KMS-11 (cell line): ENCODE measurements at regions not wholly inside any gene's neighbourhood (a gene's known extent, or its start where the extent isn't known, plus 50 kb on each side); places are given as distances from the start of the nearest gene placed in this dataset.

ENCODE experiments used
- H2AFZ ChIP-seq: fragments of 200-600 bp; sonication (generic); 2 replicates; pipeline ENCODE4 v1.6.1; 2016; ENCODE audit warnings: antibody characterized with exemption, mixed run types, low read depth
- H3K27ac ChIP-seq: fragments of 200-600 bp; sonication (generic); 2 replicates; pipeline ENCODE4 v1.6.1; 2016; ENCODE audit warnings: mild to moderate bottlenecking, mixed run types
- H3K27me3 ChIP-seq: fragments of 200-600 bp; sonication (generic); 2 replicates; pipeline ENCODE4 v1.6.1; 2017; ENCODE audit warnings: mild to moderate bottlenecking, low read depth, mixed run types, moderate library complexity; ENCODE audit not compliant: insufficient read depth
- H3K36me3 ChIP-seq: fragments of 200-600 bp; sonication (generic); 2 replicates; pipeline ENCODE4 v1.6.1; 2017; ENCODE audit warnings: mild to moderate bottlenecking, mixed run types; ENCODE audit not compliant: insufficient read depth
- H3K4me1 ChIP-seq: fragments of 200-600 bp; sonication (generic); 2 replicates; pipeline ENCODE4 v1.6.1; 2016; ENCODE audit warnings: mild to moderate bottlenecking, low read depth, mixed run types; ENCODE audit not compliant: poor library complexity, severe bottlenecking
- H3K4me2 ChIP-seq: fragments of 200-600 bp; sonication (generic); 2 replicates; pipeline ENCODE4 v1.7.0; 2016; ENCODE audit warnings: mild to moderate bottlenecking, mixed run types
- H3K4me3 ChIP-seq: fragments of 200-600 bp; sonication (generic); IDR thresholded peaks from 2 replicates; pipeline ENCODE4 v1.6.1; 2017; ENCODE audit warnings: low read depth, low read length, mixed read lengths; ENCODE audit not compliant: insufficient read depth
- H3K79me2 ChIP-seq: fragments of 200-600 bp; sonication (generic); 2 replicates; pipeline ENCODE4 v1.6.1; 2016; ENCODE audit warnings: low read depth, mixed run types; ENCODE audit not compliant: insufficient read depth
- H3K9ac ChIP-seq: fragments of 200-600 bp; sonication (generic); 2 replicates; pipeline ENCODE4 v1.6.1; 2016; ENCODE audit warnings: mild to moderate bottlenecking, mixed run types
- H4K20me1 ChIP-seq: fragments of 200-600 bp; sonication (generic); 2 replicates; pipeline ENCODE4 v1.6.1; 2016; ENCODE audit warnings: mild to moderate bottlenecking, mixed run types; ENCODE audit not compliant: insufficient read depth
- TF ChIP-seq, protein P1 (sequence below): fragments of 200-600 bp; sonication (generic); conservative IDR thresholded peaks from 2 replicates; pipeline ENCODE4 v1.6.1; 2017; ENCODE audit warnings: low read depth, mild to moderate bottlenecking, antibody characterized with exemption, low read length, moderate library complexity, mixed read lengths

DNA sequence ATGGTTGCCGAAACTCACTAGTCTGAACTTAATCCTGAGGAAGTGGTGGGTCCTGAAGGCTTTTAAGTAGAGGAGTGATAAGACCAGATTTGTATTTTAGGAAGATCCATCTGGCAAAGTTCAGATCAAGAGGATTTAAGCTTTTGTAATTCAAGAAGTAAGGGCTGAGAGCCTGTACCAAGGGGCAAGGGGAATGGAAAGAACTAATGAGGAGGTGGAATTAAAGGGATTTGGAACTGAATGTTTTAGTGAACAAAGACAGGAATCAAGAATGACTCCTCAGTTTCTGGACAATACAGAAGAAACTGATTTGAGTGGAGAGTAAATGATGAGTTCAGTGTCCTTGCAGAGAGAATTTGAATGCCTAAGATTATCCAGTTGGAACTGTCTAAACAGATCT, 249.0 kb downstream of the C7orf25 start:
- no peaks in the 10 kb centered on the region for H3K79me2 ChIP-seq
- no peak overlapping the region for H3K27ac ChIP-seq
- H3K27me3 ChIP-seq = no peaks in the 10 kb centered on the region
- H4K20me1 ChIP-seq = no peaks in the 10 kb centered on the region
- TF ChIP-seq, protein P1, sequence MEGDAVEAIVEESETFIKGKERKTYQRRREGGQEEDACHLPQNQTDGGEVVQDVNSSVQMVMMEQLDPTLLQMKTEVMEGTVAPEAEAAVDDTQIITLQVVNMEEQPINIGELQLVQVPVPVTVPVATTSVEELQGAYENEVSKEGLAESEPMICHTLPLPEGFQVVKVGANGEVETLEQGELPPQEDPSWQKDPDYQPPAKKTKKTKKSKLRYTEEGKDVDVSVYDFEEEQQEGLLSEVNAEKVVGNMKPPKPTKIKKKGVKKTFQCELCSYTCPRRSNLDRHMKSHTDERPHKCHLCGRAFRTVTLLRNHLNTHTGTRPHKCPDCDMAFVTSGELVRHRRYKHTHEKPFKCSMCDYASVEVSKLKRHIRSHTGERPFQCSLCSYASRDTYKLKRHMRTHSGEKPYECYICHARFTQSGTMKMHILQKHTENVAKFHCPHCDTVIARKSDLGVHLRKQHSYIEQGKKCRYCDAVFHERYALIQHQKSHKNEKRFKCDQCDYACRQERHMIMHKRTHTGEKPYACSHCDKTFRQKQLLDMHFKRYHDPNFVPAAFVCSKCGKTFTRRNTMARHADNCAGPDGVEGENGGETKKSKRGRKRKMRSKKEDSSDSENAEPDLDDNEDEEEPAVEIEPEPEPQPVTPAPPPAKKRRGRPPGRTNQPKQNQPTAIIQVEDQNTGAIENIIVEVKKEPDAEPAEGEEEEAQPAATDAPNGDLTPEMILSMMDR = no peak
- H3K36me3 ChIP-seq = no peaks in the 10 kb centered on the region
- H3K4me3 ChIP-seq = no peak overlapping the region
- H2AFZ ChIP-seq = no peak overlapping the region
- no peaks in the 10 kb centered on the region for H3K4me1 ChIP-seq
- no peak overlapping the region for H3K4me2 ChIP-seq
- no peak overlapping the region for H3K9ac ChIP-seq

DNA sequence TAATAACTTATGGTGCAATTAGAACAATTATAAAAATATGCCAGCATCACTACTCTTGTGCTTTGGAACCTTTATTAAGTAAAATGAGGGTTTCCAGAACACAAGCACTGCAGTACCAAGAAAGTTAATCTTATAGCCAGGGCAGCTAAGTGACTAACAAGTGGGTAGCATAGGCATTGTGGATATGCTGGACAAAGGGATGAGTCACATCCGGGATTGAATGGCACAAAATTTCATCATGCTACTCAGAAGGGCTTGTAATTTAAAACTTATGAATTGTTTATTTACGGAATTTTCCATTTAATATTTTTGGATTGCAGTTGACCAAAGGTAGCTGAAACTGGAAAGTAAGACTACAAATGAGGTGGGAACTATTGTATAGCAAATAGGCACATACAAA, 250.6 kb downstream of the C7orf25 start:
- H3K36me3 ChIP-seq = no peaks in the 10 kb centered on the region
- H3K9ac ChIP-seq = no peak overlapping the region
- no peak overlapping the region for H2AFZ ChIP-seq
- no peak overlapping the region for H3K4me2 ChIP-seq
- no peaks in the 10 kb centered on the region for H3K27me3 ChIP-seq
- no peaks in the 10 kb centered on the region for H3K79me2 ChIP-seq
- TF ChIP-seq, protein P1 = no peak
- H3K4me3 ChIP-seq = no peak overlapping the region
- no peaks in the 10 kb centered on the region for H3K4me1 ChIP-seq
- H3K27ac ChIP-seq = no peak overlapping the region
- no peaks in the 10 kb centered on the region for H4K20me1 ChIP-seq

DNA sequence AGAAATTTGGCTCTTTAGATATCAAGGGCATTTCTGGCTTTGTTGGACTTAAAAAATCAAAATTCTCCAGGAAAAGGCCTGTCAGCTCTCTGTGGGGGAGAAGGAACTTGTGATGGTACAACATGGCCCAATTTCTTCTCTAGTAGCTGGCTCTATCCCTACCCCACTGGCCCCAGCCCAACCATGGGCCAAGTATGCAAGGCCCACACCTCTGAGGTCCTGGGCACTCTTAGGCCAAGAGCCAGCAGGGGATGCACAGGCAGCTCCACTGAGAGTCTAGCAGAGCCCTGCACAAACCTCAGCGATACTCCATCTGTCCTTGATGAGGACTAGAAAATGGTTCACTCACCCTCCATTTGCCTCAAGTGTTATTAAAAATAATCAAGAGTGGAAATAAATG, 261.2 kb downstream of the C7orf25 start:
- Histone ChIP-seq H3K4me2 (no peak overlapping the region), H4K20me1 (no peaks in the 10 kb centered on the region), H3K27ac (no peak overlapping the region), H2AFZ (no peak overlapping the region), H3K4me3 (no peak overlapping the region), H3K9ac (no peak overlapping the region), H3K27me3 (no peaks in the 10 kb centered on the region), H3K36me3 (no peaks in the 10 kb centered on the region), H3K79me2 (no peaks in the 10 kb centered on the region), H3K4me1 (no peaks in the 10 kb centered on the region)
- TF ChIP-seq, protein P1 = no peak

DNA sequence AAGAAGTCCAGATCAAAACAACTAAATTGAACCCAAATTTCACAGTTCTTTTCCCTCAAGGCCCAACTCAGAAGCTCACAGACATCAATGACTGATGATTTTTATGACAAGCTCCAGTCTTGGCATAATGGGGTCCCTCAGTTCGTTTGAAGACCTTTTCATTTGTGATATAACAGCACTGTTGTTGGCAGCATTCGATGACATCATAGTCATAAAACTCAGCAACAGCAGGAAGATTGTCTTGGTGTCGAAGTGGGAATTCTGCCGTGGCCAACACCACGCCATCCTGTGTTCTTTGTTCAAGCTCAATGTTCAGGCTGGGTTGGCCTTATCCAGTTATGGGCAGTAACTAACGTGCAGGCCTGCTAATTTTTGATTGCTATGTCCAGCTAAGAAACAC, 261.7 kb downstream of the C7orf25 start:
- H3K4me1 ChIP-seq = no peaks in the 10 kb centered on the region
- H3K27me3 ChIP-seq = no peaks in the 10 kb centered on the region
- no peaks in the 10 kb centered on the region for H3K36me3 ChIP-seq
- H3K9ac ChIP-seq = no peak overlapping the region
- H4K20me1 ChIP-seq = no peaks in the 10 kb centered on the region
- H2AFZ ChIP-seq = no peak overlapping the region
- TF ChIP-seq, protein P1 = no peak
- no peak overlapping the region for H3K4me2 ChIP-seq
- no peak overlapping the region for H3K27ac ChIP-seq
- no peak overlapping the region for H3K4me3 ChIP-seq
- H3K79me2 ChIP-seq = no peaks in the 10 kb centered on the region

DNA sequence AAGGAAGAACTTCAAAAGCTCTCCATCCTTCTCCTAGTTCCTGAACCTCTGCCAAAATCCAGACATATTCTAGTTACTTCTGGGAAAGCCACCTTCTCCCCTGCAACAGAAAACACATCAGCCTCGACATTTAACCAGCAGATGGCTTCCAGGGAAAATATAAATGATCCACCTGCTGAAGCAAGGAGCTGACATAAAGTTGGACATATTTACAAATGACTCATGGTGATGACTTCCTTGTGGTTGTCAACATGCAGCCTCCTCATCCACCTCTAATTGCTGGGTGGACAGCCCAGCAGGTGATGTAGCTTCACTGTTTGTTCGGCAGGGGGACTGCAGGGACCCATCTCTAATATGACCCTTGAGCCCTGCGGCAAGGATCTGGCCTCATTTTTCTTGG, 266.0 kb downstream of the C7orf25 start:
- H3K36me3 ChIP-seq = no peaks in the 10 kb centered on the region

More for the DNA sequence above, 266.0 kb downstream of the C7orf25 start:
- Histone ChIP-seq H3K27me3 (no peaks in the 10 kb centered on the region), H3K4me2 (no peak overlapping the region), H3K27ac (no peak overlapping the region), H3K9ac (no peak overlapping the region), H3K4me1 (no peaks in the 10 kb centered on the region), H3K79me2 (no peaks in the 10 kb centered on the region), H3K4me3 (no peak overlapping the region), H4K20me1 (no peaks in the 10 kb centered on the region), H2AFZ (no peak overlapping the region)
- TF ChIP-seq, protein P1 = no peak
